ENCODE measurements at regions not wholly inside any gene's neighbourhood (a gene's known extent, or its start where the extent isn't known, plus 50 kb on each side); places are given as distances from the start of the nearest gene placed in this dataset.

DNA sequence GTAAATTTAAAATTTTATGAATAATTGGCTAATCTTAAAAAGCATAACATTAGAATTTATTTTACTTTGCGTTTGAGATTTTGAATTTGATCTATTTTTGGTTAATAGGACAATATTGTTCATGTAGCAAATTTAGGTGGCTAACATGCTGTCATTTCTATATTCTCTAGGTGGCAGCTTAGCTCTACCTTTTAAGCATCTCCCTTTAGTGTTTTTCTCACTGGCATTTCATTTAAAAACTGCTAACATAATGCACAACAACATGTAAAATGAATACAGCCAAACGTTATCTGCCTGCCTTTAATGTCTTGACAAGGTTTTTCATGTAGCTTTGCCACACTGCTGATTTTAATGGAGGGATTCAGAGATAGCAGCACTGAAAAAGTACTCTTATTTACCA, 272.4 kb upstream of the FBXO33 start:
- TF ChIP-seq ZFX (IDR thresholded peaks at IDR 0.05), result no peak
- TF ChIP-seq CTCF (conservative IDR thresholded peaks at IDR 0.05), result peak; percentile 10; the same call in 1 of the 2 replicates
- no peak overlapping the region for H3K27ac ChIP-seq

DNA sequence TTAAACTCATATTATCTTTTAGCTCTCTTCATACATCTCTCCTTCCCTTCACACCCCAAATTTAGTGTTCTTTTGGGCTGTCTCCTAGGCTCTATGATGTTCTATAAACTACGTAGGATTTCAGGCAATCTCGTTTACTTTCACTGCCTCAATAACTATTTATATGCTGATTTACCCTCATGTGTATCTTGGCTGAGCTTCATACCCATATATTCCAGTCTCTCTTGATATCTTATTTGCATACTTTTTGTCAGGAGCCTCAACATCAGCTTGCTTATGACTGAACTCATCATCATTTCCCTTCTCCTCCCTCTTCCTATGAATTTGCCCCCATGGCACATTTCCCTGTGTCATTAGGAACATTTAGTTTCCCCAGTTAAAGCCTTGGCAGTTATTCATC, 262.1 kb upstream of the FBXO33 start:
- no peak overlapping the region for H3K27ac ChIP-seq
- TF ChIP-seq ZFX (IDR thresholded peaks at IDR 0.05) (no peak), CTCF (conservative IDR thresholded peaks at IDR 0.05) (no peak)

DNA sequence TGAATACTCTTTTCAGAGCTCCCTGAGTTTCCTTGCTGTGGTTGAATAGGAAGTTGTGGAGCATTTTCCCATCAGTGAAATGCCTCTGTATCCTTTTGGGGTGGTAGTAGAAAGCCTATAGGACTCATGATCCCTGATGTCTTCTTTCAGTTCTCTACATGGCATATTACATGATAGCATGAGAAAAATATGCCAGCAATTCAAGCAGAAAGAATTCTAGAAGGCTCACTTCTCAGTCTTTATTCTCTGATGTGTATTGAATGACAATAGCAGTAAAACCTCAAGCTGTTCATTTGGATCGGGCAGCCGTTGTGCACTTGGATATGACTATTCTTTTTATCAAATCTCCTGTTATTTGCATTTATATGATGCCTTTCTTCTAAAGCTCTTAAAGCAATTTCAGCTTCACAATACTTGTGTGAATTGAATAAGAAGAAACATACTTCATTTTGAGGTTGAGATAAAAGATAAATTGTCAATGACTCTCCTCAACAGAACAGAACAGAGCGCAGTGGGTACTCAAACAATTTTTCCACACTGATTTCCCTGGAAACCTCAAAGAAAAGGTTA, 251.5 kb upstream of the FBXO33 start:
- H3K27ac ChIP-seq, result no peak overlapping the region
- TF ChIP-seq ZFX (IDR thresholded peaks at IDR 0.05) (no peak), CTCF (conservative IDR thresholded peaks at IDR 0.05) (no peak)

GRCh38 chr14:39682582-39682981, 250.3 kb upstream of the FBXO33 start:
- H3K27ac ChIP-seq, result no peak overlapping the region

DNA sequence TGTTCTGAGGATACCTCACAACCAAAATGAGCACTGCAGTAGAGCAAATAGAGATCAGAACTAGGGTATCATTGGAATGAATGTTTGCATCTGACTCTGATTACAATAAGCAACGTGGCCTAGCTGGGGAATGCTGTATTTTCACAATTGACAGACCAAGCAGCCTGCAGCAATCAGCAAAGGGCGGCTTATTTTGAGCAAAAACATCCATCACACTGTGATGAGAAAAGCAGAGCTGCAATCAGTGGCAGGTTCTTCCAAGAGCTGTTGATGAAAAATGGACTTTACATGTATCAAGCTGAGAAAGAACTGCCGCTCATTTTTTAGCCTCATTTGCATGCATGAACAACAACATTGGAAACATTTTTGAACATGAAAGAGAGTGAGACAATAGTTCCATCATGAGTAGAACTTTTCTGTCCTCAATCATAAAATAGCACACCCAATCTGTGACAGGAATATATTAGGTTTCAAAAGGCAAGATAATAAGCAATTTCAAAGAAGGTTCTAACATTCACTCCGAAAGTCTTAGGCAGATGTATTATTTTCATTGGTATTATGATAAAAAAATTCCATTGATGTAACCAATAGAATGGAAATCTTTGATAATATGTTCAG, 249.7 kb upstream of the FBXO33 start:
- H3K27ac ChIP-seq, result no peak overlapping the region
- TF ChIP-seq CTCF (conservative IDR thresholded peaks at IDR 0.05) (no peak), ZFX (IDR thresholded peaks at IDR 0.05) (no peak)

More at GRCh38 chr14:39682582-39682981, 250.3 kb upstream of the FBXO33 start:
- TF ChIP-seq ZFX (IDR thresholded peaks at IDR 0.05), result no peak
- TF ChIP-seq CTCF (conservative IDR thresholded peaks at IDR 0.05), result no peak

DNA sequence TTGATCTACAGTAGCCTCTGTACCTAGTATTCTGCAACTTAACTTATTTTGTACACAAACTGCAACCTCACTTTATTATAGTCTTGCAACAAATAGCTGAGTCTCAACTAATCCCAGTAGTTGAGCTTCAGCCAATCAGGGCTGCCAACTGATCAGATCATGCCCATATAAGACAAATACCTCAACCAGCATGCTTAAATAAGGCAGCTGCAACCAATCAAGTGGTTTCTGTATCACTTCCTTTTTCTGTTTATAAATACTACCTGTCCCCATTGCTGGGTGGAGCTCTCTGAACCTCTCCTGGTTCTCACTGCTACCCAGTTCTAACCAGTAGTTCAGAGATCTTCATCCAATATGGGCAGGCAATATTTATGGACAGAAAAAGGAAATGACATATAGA, 248.5 kb upstream of the FBXO33 start:
- TF ChIP-seq ZFX (IDR thresholded peaks at IDR 0.05) (no peak), CTCF (conservative IDR thresholded peaks at IDR 0.05) (no peak)

GRCh38 chr14:39673734-39674133, 241.5 kb upstream of the FBXO33 start:
- TF ChIP-seq ZFX (IDR thresholded peaks at IDR 0.05) (no peak), CTCF (conservative IDR thresholded peaks at IDR 0.05) (no peak)
- H3K27ac ChIP-seq, result no peak overlapping the region

More for the DNA sequence above, 248.5 kb upstream of the FBXO33 start:
- no peak overlapping the region for H3K27ac ChIP-seq

All from C4-2B (cell line).